GM19035 (cell line): ENCODE measurements at regions not wholly inside any gene's neighbourhood (a gene's known extent, or its start where the extent isn't known, plus 50 kb on each side); places are given as distances from the start of the nearest gene placed in this dataset.
A peak's percentile ranks its signal among the peaks of the same experiment; 100 is the strongest.

Experiments
- ATAC-seq: cut with Tn5 transposase; IDR thresholded peaks from one replicate; pipeline ENCODE4 v1.9.1; 2021; ENCODE audit not compliant: unreplicated experiment

- no peak for ATAC-seq
Observed at GRCh38 chr6:15881150-15881549, 218.3 kb upstream of the DTNBP1 start.

- no peak for ATAC-seq
Observed at GRCh38 chr6:15880262-15880973, 217.6 kb upstream of the DTNBP1 start.

GRCh38 chr6:15879371-15880261 is 216.8 kb upstream of the DTNBP1 start:
- peak; percentile 70 for ATAC-seq

DNA sequence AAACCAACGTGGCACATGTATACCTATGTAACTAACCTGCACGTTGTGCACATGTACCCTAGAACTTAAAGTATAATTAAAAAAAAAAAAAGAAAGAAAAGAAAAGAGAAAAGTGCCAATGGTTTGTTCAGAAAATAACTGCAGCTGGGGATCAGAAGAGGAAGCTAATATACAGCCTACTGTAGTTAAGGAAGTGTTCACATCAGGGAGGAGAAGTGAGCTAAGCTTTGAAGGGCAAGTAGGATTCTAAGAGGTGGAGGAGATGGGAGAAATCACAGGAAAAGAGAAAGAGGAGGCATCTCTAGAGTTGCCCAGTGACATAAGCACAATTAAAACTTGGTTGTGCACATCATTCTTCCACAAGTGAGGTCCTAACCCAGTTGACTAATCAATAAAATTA is 214.4 kb upstream of the DTNBP1 start:
- no peak for ATAC-seq

- no peak for ATAC-seq
Observed at GRCh38 chr6:15876406-15876805, 213.6 kb upstream of the DTNBP1 start.

- ATAC-seq: no peak
Observed at GRCh38 chr6:15875797-15876196, 213.0 kb upstream of the DTNBP1 start.

- ATAC-seq: no peak
Observed at GRCh38 chr6:15874821-15875220, 212.0 kb upstream of the DTNBP1 start.

DNA sequence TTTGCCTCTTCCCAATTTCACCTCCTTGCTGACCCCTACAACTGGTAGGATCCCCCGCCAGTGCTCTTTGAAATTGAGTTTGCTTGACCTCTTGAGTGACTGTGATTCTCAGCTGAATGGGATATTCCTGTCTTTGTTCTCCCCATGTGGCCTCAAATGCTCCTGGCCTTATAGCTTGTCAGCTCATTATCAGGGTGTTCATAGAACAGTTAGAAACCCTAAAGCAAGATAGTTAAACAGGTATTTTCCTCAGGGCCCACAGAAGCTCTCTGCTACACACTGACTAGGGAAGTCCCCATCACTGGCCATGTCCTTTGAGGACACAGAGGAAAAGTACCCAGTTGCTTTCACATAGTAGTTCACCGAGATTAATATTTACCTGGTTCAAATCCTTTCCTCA is 211.5 kb upstream of the DTNBP1 start:
- no peak for ATAC-seq

DNA sequence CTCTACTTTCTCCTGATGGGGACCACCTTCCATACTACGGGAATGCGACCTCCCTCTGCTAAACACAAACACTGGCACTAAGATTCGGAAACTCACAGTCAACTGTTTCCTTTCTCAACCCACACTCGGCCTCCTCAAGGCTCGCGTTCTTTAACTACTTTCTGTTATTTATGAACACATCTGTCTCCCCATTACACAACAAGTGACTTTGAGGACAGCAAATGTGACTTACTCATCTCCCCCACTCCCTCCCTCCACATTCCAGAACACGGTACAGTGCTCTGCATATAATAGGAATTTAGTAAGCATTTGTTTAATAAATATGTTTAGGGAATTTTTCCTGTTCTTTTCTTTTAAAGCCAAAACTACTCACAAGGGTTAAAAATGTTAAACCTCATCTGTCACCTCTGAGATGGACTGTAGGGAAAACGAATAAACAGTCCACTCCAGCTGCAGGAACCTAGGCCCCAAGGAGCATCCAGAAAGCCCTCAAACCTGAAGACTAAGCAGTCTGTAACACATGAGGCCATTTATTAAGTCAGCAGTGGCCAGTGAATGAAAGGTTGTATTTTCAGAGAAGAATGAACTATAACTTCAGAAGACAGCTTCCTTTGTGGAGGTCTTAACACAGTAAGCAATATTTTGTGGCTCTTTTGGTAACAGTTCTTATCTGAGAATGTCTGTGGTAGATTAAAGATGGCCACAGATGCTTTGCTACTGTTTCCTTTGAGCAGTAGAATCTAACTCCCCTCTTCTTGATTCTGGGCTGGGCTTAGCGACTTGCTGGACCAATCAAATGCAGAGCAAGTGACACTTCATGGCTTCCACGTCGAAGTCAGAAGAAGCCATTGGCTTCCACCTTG is 209.6 kb upstream of the DTNBP1 start:
- ATAC-seq: no peak

- no peak for ATAC-seq
Observed at GRCh38 chr6:15871276-15871675, 208.4 kb upstream of the DTNBP1 start.

- ATAC-seq: no peak
Observed at GRCh38 chr6:15870333-15871043, 207.7 kb upstream of the DTNBP1 start.

DNA sequence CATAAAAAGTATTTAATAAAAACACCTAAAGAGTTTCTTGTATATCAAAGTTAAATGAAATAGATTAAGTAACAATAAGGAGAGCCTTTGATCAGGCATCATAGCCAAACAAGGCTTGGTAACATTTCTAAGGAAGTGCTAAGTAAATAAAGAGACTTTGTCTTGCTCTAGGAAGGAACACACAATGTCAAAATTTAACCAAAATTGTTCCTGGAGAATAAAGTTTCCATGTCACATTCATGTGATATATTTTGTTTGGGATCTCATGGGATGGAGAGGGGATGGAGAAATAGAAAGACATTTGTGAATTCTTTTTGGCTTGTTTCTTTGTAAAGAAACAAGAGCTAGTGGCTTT is 201.9 kb upstream of the DTNBP1 start:
- ATAC-seq: no peak

DNA sequence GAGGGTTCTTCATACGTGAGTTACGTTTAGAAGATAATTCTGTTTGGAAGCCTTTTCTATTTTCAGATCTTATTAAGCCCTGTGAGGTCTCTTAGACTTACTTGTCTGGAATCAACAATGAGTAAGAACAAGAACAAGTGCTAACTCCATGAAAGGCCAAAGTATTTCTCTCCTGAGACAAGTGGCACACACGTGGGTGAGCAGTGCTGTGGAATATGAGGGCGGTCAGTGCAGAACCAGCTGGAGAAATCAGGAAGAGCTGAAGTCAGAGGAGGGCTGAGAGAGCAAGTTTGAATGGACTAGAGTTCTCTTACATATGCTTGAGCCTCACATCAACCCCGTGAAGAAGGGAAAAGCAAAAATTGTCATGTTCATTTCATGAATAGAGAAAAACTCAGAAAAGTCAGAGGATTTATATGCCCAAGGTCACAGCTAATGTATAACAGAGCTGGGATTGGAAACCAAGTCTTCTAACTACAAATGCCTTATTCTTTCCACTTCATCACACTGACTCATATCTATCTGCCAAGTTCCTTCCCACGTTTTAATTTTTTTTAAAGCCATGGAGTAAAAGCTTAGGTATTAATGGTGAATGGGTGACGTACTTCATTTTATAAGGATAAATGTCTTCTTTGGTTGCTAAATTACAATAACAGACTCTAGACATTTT is 201.3 kb upstream of the DTNBP1 start:
- no peak for ATAC-seq

- no peak for ATAC-seq
Observed at GRCh38 chr6:15862810-15863209, 200.0 kb upstream of the DTNBP1 start.

DNA sequence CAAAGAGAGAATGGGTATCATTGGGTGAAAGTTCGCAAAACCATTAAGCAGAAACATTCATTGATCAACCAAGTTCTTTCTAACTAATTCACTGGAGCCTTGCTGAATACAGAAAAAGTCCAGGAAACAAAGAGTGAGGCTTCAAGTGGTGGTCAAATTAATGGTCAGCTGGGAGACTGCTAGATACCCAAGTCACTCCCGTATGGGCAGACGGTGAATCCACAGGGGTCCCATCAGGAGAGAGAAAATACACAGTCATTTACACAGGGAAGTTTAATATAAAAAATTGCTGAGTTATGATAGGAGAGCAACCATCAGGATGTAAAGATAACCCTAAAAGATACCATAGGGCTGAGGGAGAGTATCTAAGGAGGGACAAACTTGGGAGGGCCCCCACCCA is 198.7 kb upstream of the DTNBP1 start:
- no peak for ATAC-seq

DNA sequence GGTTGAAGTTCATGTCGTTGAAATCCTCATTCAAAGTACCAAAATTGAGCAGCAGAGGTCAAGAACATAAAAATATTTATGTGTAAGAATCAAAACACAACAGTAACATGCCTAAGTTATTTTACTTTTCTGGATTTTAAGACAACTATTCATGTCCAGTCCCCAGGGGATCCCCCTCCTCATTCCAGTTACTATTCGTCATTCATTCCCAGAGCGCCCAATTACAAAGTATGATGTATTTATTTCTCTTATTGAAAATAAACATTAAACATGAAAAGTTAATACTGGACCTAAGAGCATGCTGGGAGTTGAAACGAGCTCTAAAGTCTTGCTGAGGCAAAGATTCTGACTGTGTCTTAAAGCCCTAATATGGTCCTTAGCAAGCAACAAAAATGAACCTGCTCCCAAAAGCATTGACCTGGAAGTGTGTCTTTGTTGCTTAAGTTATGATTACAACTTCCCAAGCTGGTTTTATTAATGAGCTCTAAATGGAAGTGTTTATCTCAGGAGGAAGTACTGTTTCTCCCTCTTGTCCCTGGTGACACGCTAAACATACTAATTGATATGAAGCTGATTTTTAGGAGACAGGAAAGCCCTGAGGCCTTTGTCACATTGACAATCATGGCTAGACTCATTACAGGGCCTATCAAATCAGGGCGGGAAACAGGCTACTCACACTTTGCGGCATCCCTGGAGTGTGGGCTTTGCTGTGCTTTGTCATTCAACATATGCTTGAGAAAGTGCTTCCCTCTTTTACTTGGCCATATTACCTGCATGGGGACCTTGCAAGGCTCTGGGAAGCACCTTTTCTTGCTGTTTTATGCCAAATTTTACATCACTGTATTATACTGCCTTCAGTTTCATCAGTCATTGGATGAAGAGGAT is 192.2 kb upstream of the DTNBP1 start:
- no peak for ATAC-seq

GRCh38 chr6:15854378-15854777 is 191.6 kb upstream of the DTNBP1 start:
- no peak for ATAC-seq

DNA sequence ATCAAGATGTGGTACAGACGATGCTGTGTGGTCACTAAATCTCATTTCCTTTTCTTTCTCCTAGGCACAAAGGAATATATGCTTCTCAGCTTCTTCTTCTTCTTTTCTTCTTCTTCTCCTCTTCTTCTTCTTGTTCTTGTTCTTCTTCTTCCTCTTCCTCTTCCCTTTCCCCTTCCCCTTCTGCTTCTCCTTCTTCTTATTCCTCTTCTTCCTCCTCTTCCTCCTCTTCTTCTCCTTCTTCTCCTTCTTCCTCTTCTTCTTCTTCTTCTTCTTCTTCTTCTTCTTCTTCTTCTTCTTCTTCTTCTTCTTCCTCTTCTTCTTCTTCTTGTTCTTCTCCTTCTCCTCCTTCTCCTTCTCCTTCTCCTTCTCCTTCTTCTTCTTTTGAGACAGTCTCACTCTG is 190.4 kb upstream of the DTNBP1 start:
- ATAC-seq: no peak

GRCh38 chr6:15852289-15852688 is 189.5 kb upstream of the DTNBP1 start:
- ATAC-seq: no peak
